Fibroblast of lung (primary cell): ENCODE measurements at regions not wholly inside any gene's neighbourhood (a gene's known extent, or its start where the extent isn't known, plus 50 kb on each side); places are given as distances from the start of the nearest gene placed in this dataset.

ENCODE experiments used
- DNase-seq, 2 donors: peaks; one replicate each; pipeline versions ENCODE4 v3.0.0 to v3.0.0-alpha.2; 2010; ENCODE audit warnings: low read depth in 2 of 2
- H2AFZ ChIP-seq: 2 replicates; pipeline ENCODE4 v1.5.1; 2012; ENCODE audit warnings: low read length, control low read depth, inconsistent platforms
- H3K27ac ChIP-seq: 2 replicates; pipeline ENCODE4 v1.5.1; 2011; ENCODE audit warnings: low read length, control low read depth; ENCODE audit not compliant: insufficient read depth
- H3K27me3 ChIP-seq: 2 replicates; pipeline ENCODE4 v1.5.1; 2011; ENCODE audit warnings: mild to moderate bottlenecking, low read length; ENCODE audit not compliant: control insufficient read depth, insufficient read depth
- H3K36me3 ChIP-seq: 2 replicates; pipeline ENCODE4 v1.5.1; 2011; ENCODE audit warnings: low read length; ENCODE audit not compliant: control insufficient read depth, insufficient read depth
- H3K4me1 ChIP-seq: 2 replicates; pipeline ENCODE4 v1.5.1; 2011; ENCODE audit warnings: low read length; ENCODE audit not compliant: control insufficient read depth, insufficient read depth; ENCODE audit errors: extremely low read depth
- H3K4me2 ChIP-seq: 2 replicates; pipeline ENCODE4 v1.5.1; 2011; ENCODE audit warnings: low read length, control low read depth; ENCODE audit not compliant: insufficient read depth; ENCODE audit errors: extremely low read depth
- H3K4me3 ChIP-seq, 4 experiments: fragments of 200-600 bp in 1 of 4; sonication (generic) in 1 of 4; replicated peaks in 1 of 4; 2 replicates each; pipeline ENCODE4 v1.5.1; 2011 to 2016; ENCODE audit warnings: low read length in 4 of 4, low read depth in 3 of 4, mild to moderate bottlenecking in 3 of 4, control low read depth in 2 of 4, inconsistent platforms in 1 of 4, mixed read lengths in 1 of 4; ENCODE audit not compliant: insufficient read depth in 1 of 4; ENCODE audit errors: control extremely low read depth in 1 of 4
- H3K79me2 ChIP-seq: 2 replicates; pipeline ENCODE4 v1.5.1; 2012; ENCODE audit warnings: mild to moderate bottlenecking, low read length, inconsistent platforms; ENCODE audit not compliant: control insufficient read depth, insufficient read depth
- H3K9ac ChIP-seq: 2 replicates; pipeline ENCODE4 v1.5.1; 2011; ENCODE audit warnings: mild to moderate bottlenecking, low read length, control low read depth; ENCODE audit not compliant: insufficient read depth
- H3K9me3 ChIP-seq: 2 replicates; pipeline ENCODE4 v1.5.1; 2012; ENCODE audit warnings: low read depth, low read length; ENCODE audit not compliant: control insufficient read depth, insufficient read depth
- H4K20me1 ChIP-seq: 2 replicates; pipeline ENCODE4 v1.5.1; 2011; ENCODE audit warnings: low read length; ENCODE audit not compliant: control insufficient read depth, insufficient read depth; ENCODE audit errors: extremely low read depth
- EZH2 ChIP-seq: IDR thresholded peaks from 2 replicates; pipeline ENCODE4 v1.5.1; 2012; ENCODE audit warnings: low read length, control low read depth, mild to moderate bottlenecking; ENCODE audit errors: missing control alignments
- TF ChIP-seq, protein P1 (sequence below), 2 donors: IDR thresholded peaks in 1 of 2; conservative IDR thresholded peaks in 1 of 2; 1 replicate in 1 of 2; 2 replicates in 1 of 2; pipeline ENCODE4 v1.5.1; 2011 to 2012; ENCODE audit warnings: low read length in 2 of 2, control low read depth in 1 of 2, inconsistent platforms in 1 of 2, low read depth in 1 of 2, mild to moderate bottlenecking in 1 of 2

DNA sequence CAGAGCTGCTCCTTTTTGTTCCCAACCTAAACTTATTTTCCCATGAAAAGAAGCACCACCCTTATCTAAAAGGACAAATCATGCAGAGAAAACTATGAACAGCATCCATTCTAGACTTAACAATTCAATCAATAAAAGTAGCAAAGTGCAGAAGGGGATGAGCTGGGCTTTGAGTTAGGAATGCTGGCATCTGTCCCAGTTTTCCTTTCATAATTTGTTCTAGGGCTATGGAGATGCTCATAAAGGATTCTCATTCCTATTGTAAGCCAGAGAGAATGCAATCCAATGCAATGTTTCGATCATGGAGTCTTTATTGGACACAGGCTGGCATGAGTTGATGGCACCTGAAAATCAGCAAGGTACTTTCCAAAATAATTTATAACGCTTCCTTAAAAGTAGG lies 330.6 kb downstream of the VPS13C start:
- Histone ChIP-seq H3K27ac (no peak overlapping the region), H3K27me3 (no peaks in the 10 kb centered on the region), H3K9me3 (no peaks in the 10 kb centered on the region), H3K79me2 (no peaks in the 10 kb centered on the region), H3K36me3 (no peaks in the 10 kb centered on the region), H3K4me1 (no peaks in the 10 kb centered on the region), H2AFZ (no peak overlapping the region), H3K4me2 (no peak overlapping the region), H3K4me3 (no peak overlapping the region), H4K20me1 (no peaks in the 10 kb centered on the region), H3K9ac (no peak overlapping the region)
- TF ChIP-seq, protein P1, sequence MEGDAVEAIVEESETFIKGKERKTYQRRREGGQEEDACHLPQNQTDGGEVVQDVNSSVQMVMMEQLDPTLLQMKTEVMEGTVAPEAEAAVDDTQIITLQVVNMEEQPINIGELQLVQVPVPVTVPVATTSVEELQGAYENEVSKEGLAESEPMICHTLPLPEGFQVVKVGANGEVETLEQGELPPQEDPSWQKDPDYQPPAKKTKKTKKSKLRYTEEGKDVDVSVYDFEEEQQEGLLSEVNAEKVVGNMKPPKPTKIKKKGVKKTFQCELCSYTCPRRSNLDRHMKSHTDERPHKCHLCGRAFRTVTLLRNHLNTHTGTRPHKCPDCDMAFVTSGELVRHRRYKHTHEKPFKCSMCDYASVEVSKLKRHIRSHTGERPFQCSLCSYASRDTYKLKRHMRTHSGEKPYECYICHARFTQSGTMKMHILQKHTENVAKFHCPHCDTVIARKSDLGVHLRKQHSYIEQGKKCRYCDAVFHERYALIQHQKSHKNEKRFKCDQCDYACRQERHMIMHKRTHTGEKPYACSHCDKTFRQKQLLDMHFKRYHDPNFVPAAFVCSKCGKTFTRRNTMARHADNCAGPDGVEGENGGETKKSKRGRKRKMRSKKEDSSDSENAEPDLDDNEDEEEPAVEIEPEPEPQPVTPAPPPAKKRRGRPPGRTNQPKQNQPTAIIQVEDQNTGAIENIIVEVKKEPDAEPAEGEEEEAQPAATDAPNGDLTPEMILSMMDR (conservative IDR thresholded peaks at IDR 0.05 in 1 of 2, IDR thresholded peaks at IDR 0.05 in 1 of 2; ENCODE audit: low read depth in 1 of 2, low read length in 2 of 2): no peak
- no peak for TF ChIP-seq EZH2
- no peak for DNase-seq

DNA sequence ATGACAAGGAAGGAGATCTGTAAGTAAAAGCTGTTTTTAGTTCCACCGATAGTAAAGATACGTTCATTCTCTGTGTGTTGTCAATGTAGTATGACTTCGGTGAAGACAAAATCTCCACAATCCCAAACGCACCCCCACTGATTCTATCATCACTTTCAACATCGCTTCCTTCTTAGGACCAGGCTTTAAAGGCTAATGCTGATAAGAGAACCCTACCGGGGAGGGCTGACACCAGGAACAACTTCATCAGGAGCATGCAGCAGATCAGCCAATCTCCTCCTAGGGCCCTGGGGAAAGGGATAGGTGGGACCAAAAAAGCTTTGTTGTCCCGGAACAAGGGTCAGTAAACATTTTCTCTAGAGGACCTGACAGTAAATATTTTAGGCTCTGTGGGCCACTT lies 334.1 kb downstream of the VPS13C start:
- H2AFZ ChIP-seq: no peak overlapping the region
- no peaks in the 10 kb centered on the region for H3K4me1 ChIP-seq
- H3K27ac ChIP-seq: no peak overlapping the region
- no peaks in the 10 kb centered on the region for H4K20me1 ChIP-seq
- no peak overlapping the region for H3K4me3 ChIP-seq
- no peaks in the 10 kb centered on the region for H3K79me2 ChIP-seq
- no peak for DNase-seq
- H3K9ac ChIP-seq: no peak overlapping the region
- H3K36me3 ChIP-seq: no peaks in the 10 kb centered on the region
- no peak overlapping the region for H3K4me2 ChIP-seq
- H3K27me3 ChIP-seq: no peaks in the 10 kb centered on the region
- TF ChIP-seq, protein P1 (conservative IDR thresholded peaks at IDR 0.05 in 1 of 2, IDR thresholded peaks at IDR 0.05 in 1 of 2; ENCODE audit: low read depth in 1 of 2, low read length in 2 of 2): no peak
- no peak for TF ChIP-seq EZH2
- H3K9me3 ChIP-seq: no peaks in the 10 kb centered on the region

DNA sequence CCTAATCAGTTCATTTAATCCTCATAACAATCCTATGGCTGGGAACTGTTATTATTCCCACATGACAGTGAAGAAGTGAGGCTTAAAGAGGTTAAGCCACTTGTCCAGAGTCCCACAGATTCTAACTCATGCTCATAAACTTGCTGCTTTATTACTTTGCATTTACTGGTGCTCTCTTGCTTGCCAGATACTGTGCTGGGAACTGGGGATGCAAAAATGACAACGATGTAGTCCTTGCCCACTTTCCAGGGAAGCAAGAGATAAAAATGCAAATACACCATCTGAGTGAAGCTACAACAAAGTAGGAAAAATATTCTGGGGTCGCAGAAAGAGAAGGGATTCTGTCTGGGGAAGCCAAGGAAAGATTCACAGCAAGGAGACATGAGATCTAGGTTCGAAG lies 335.0 kb downstream of the VPS13C start:
- Histone ChIP-seq H4K20me1 (no peaks in the 10 kb centered on the region), H3K9me3 (no peaks in the 10 kb centered on the region), H3K4me1 (no peaks in the 10 kb centered on the region), H3K27me3 (no peaks in the 10 kb centered on the region), H3K27ac (no peak overlapping the region), H3K4me2 (no peak overlapping the region), H3K79me2 (no peaks in the 10 kb centered on the region), H2AFZ (no peak overlapping the region), H3K4me3 (no peak overlapping the region), H3K36me3 (no peaks in the 10 kb centered on the region), H3K9ac (no peak overlapping the region)
- no peak for DNase-seq
- no peak for TF ChIP-seq EZH2
- TF ChIP-seq, protein P1 (conservative IDR thresholded peaks at IDR 0.05 in 1 of 2, IDR thresholded peaks at IDR 0.05 in 1 of 2; ENCODE audit: low read depth in 1 of 2, low read length in 2 of 2): no peak
